HG03521 (cell line): ENCODE measurements at regions not wholly inside any gene's neighbourhood (a gene's known extent, or its start where the extent isn't known, plus 50 kb on each side); places are given as distances from the start of the nearest gene placed in this dataset.
"Not testable (repeated sequence)": the region's sequence is repeated elsewhere in the genome, so short reads cannot be mapped to it uniquely, and the experiment has no call there.

Experiments
- ATAC-seq: cut with Tn5 transposase; IDR thresholded peaks from one replicate; pipeline ENCODE4 v1.9.1; 2021; ENCODE audit warnings: mild to moderate bottlenecking, moderate library complexity; ENCODE audit not compliant: unreplicated experiment

DNA sequence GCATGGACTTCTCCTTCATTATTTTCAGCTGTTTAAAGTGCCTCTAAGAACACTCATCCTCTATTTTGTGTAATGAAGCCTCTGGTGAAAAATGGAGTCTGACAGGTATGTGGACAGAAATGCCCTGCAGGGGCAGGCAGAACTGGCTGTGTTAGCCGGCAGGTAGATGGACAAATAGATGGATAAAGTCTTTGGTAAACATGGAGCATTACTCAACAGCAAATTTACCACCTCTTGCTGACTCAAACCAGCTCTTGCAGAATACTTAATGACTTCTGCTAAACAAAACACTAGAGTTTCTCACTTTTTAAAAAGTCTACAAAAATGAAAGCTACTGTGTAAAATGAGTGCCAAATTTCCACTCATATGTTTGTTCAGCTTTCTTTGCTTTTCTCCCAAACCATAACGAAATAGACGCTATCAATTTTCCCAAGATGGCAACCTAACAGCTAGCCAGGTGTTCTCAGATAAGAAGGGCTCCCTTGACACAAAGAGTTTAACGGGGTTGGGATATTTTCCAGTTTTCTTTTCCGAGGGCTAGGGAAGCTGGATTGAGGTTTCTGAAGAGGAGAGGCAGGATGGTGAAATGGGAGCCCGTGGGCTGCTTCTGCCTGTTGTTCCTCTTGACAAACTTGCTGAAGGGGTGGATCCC is 71.9 kb upstream of the HABP2 start:
- ATAC-seq = no peak

- no peak for ATAC-seq
Measured at GRCh38 chr10:113484487-113484886, 68.4 kb upstream of the HABP2 start.

GRCh38 chr10:113485736-113486135 is 67.1 kb upstream of the HABP2 start:
- no peak for ATAC-seq

DNA sequence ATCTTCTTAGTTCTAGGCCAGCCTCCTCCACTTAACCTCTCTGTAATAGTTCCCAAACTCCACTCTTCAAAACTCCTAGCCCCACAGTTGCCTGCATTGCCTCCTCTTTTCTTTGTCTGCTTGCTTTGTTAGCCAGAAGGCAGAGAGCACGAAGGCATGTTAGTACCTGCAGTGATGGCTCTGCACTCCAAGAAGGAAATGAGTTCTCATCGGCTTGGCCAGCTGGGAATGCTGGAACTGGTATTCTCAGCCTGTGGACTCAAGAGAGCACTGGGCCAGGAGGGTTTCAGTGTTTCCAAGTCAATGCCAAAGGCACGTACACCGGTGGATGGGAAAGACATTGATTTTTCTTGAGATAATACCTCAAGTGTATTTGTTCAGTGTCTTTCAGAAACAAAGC is 66.3 kb upstream of the HABP2 start:
- no peak for ATAC-seq

- ATAC-seq = no peak
Measured at GRCh38 chr10:113487154-113487553, 65.7 kb upstream of the HABP2 start.

GRCh38 chr10:113488186-113488585 is 64.7 kb upstream of the HABP2 start:
- ATAC-seq = no peak

DNA sequence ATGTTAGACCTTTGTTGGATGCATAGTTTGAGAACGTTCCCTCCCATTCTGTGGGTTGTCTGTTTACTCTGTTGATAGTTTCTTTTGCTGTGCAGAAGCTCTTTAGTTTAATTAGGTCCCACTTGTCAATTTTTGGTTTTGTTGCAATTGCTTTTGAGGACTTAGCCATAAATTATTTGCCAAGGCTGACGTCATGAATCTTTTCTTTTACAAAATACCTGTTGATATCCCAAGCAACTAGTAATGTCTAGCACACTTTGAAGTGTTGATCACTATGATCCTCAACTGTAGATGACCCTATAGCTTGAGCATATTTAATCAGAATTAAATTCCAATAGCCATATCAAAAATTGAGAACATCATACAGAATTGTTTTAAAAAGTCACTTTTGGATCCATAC is 63.3 kb upstream of the HABP2 start:
- not testable (repeated sequence) for ATAC-seq

GRCh38 chr10:113491967-113492565 is 60.8 kb upstream of the HABP2 start:
- ATAC-seq = no peak

GRCh38 chr10:113493195-113493594 is 59.7 kb upstream of the HABP2 start:
- no peak for ATAC-seq

DNA sequence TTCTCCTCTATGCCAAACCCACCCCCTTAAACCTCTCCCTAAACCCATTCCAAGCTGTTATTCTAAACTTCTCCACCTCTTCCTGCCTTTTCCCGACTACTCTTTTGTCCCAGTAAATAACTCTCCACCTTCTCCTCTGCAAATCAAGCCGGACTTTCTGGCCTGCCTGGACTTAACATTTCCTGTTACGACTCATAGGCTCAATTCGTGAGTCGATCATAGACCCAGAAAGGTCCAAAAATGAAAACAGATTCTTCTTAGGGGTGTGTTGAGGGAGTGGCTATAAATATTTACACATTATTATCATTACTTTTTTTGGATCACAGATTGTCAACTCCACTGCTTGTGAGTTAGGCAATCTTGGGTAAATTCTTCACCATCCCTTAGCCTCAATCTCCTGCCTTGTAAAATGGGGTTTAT is 59.0 kb upstream of the HABP2 start:
- ATAC-seq = no peak

GRCh38 chr10:113494761-113495160 is 58.1 kb upstream of the HABP2 start:
- no peak for ATAC-seq

GRCh38 chr10:113495553-113495952 is 57.3 kb upstream of the HABP2 start:
- no peak for ATAC-seq

GRCh38 chr10:113496111-113497109 is 56.4 kb upstream of the HABP2 start:
- no peak for ATAC-seq

DNA sequence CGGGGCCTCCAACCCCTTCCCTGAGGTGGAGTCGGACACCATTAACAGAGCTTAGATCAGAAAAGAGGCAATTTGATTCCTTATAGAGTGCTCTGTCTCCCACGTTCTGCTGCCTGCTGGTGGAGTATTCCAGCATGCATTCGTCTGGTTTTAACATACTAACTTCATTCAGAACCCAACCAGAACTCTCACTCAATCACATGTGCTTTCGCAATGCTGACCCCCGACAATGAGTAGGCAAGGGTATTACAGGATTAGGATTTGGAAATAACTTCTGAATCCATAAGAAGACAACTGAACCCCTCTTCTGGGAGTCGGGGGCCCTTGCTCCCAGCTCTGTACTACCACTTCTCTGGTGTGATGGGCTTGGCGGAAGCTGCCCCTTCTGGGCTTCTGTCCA is 55.7 kb upstream of the HABP2 start:
- ATAC-seq = no peak

DNA sequence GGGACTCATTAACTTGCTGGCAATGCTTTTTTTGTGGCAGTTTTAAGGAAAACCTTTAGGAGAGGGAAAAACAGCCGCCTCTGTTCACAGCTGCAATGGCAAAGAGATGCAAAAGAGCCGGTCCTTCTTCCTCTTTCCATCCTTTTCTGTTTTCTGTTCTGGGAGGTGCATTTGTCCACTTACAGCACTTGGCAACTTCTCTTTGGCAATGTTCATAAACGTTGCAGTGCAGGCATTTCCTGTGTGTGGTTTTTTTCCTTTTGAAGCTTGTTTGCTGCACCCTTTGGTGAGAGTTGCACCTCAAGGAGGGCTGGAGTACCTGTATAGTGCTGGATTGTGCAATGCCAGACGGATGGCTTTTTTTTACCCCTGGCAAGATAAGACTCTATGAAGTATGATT is 53.9 kb upstream of the HABP2 start:
- ATAC-seq = no peak

GRCh38 chr10:113499806-113500205 is 53.0 kb upstream of the HABP2 start:
- no peak for ATAC-seq

- ATAC-seq = not testable (repeated sequence)
Measured at GRCh38 chr10:113501031-113501430, 51.8 kb upstream of the HABP2 start.
